HG03196 (cell line): ENCODE measurements at regions not wholly inside any gene's neighbourhood (a gene's known extent, or its start where the extent isn't known, plus 50 kb on each side); places are given as distances from the start of the nearest gene placed in this dataset.

Experiments
- ATAC-seq: cut with Tn5 transposase; IDR thresholded peaks from one replicate; pipeline ENCODE4 v1.9.1; 2021; ENCODE audit not compliant: unreplicated experiment

DNA sequence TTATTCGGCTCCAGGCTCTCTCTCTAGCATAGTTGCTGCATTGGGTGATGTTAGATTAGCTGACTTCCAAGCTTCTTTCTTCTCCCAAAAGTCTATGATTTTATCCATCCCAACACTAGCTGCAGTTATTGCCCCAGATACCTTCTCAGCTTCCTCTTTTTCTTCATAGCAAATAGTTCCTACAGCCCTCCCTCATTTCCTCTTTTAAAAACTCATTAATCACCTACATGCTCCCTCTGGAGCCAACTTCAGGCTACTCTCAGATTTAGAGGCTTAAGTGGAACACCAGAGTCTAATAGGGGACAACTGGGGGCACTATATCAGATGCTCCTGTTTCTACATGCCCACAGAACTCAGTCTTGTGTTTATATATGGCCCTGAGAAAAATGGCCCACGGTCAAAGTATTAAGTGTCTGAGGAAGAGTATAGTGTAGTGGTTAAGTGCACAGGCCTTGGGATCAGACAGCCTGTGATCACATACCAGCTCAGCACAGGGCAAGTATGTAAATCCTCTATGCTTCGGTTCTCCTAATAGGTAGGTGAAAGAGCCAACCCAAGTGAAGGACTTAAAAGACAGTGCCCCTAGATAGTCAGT, 241.9 kb upstream of the SLC14A2 start:
- ATAC-seq, result no peak

DNA sequence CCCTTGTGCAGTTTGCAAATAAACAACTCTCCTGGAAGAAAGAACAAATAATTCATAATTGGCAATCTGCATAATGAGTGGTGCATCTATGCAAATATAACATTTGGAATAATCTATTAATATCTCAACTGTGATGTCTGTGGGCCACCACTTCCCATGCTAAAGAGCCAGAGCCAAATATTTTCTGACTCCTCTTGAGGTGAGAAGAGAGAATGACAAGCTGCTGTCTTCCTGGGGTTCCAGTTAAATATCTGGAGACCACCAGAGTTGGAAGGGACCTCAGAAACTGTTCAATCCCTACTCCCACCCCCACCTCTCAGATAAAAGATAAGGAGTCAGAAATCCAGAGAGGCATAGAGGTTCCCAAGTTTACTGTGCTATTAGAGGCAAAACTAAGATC, 241.0 kb upstream of the SLC14A2 start:
- ATAC-seq, result no peak

DNA sequence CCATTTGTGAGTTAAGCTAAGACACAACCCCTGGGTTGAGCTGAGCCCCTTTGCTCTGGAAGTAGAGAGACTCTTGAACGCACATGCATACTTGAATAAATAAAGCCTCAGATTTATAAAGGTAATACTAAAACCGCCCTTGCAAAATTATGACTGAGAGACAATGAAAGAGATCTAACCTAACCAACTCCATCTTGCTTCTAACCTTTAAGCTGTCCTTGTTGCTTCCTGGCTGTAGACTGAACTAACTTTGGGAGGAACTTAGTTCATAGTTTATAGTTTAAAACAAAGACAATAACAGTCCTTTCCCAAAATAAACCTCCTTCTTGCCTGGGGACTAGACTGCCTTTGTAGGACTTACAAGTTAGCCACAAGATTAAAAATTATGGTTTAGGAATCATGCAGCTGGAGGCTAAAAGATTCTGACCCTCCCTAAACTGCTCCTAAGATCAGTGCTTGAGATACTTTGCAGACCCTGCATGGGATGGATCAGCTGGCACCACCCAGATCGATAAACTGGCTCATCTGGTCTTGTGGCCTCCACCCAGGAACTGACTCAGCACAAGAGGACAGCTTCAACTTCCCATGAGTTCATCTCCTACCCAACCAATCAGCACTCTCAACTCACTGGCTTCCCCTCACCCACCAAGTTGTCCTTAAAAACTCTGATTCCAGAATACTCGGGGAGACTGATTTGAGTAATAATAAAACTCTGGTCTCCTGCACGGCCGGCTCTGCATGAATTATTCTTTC, 240.2 kb upstream of the SLC14A2 start:
- no peak for ATAC-seq

DNA sequence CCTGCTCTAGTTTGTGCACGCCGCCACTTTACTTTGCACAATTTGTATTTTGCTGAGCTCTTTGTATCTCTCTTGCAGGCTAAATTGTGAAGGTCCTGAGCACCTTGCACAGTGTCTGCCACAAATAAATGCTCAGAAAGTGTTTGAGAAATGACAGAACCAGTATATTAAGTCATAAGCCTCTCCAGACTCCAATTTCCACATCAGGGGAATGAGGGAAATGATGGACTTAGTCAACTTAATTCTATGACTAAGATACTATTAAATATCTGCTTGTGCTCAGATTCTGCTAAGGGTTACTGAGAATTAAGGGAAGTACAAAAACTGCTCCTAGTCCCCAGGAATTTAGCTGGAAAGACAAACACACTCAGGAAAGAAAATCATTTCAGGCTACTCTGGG, 239.1 kb upstream of the SLC14A2 start:
- ATAC-seq, result no peak

DNA sequence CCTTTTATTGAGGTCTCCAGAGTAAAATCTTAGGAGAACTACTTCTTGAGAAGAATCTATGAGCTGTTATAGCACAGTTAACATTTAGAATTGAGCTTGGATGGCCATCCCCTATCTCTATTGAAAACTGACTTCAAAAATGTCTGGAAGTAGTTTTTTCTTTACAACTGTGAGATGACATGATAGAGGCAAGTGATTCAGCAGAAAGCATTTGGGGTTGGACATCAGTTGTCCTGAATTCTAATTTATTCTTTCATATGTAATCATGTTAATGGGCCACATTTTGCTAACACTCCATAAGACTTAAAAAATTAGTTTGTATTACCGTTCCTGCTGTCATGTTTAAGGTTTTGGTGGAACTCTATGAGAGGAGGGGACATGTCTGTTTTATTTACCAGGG, 237.0 kb upstream of the SLC14A2 start:
- no peak for ATAC-seq

DNA sequence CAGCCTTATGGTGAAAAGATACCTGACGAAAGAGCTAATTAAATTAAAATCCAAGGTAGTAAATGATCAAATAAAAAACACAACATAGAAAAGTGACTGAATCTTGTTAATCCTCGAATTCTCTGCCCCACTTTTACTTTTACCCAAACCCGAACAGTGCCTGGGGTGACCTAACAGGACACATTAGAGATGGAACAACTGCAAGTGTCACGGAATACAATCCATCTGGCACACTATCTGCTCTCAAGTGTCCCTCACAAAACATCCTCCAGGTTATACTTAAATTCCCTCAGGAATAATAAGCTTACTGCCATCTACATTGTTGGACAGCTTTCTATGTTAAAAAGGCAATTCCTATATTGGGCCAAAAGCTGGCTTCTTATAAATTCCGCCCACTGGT, 236.3 kb upstream of the SLC14A2 start:
- ATAC-seq, result no peak

DNA sequence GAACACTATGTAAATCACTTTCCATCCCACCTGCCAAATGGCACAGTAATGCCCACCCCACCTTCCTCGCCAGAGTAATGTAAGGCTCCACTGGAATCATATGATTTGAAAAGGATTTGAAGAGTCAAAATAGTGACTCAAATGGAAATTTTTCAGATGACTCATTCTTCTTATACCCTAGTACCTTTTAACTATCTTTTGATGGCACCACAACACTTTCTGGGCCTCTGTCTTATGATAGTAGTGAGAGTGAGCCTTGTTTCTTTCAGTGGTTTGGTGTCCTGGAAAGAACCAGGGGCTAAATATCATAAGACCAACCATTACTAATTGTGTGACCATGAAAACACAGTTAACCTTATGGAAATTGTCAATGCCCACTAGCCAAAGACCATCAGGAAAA, 235.4 kb upstream of the SLC14A2 start:
- no peak for ATAC-seq

DNA sequence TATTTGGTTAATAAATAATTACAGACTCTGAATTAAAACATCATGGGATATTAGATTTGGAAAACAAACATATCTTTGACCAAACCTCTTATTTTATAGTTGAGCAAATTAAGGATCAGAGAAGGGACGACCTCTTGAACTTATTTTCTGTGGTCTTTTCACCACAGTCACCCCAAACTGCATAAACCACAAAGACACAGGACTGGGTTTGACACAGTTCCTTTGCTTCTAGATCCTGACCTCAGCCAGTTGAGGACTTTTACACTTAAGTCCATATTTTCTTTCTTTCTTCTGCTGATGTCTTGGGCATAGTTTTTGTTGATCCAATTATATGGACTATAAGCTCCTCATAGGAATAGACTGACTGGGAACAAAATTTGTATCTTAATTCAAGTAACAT, 234.0 kb upstream of the SLC14A2 start:
- no peak for ATAC-seq

DNA sequence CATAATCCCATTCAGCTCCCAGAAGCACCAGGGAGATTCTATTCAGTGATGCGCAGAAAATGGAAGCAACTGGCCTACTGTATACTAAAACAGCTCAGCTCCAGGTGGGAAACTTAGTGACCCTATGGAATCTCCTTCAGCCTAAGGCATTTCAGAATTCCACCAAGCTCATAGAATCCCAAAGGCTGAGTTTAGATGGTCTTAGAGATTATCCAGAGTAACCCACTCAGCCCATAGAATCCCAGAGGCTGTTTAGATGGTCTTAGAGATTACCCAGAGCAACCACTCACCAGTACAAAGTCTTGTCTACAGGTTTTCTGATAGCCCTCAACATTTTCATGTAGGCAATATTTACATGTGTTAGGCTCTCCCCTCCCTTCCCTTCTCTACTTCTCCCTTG, 232.0 kb upstream of the SLC14A2 start:
- ATAC-seq, result no peak

DNA sequence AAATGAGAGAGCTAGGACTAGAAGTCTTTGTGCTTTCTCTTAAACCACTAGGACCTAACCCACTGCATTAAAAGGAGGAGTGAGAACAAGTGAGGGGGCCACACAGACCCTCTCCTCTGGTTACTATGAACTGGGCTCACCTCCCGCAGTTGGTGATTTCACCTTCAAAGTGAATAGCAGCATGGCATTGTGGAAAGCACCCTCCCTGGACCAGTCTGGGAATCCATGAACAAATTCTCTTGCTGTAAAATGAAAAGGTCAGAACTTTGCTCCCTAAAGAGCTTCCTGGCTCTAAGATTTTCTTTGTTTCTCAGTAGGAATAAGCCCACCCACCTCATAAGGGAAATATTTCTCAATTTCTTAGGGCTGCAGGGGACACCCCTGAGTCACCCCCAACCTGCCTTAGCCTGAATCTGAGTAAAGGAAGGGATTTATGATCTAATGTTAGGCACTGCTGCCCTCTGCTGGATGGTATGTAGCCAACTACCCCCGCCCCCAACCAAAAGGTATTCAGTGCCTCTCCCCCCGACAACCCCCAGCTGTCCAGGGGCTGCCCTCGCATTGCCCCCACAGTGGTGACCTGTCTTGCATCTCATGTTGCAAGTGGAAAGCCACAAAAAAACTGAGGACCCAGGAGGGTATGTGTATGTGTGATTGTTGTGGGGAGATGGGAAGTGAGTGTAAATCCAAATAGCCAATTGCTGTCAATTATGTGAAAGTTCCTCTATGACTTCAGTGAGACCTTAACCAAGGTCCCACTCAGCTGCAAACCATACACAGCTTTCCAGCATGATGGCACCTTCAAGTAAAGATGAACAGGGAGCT, 230.9 kb upstream of the SLC14A2 start:
- no peak for ATAC-seq

DNA sequence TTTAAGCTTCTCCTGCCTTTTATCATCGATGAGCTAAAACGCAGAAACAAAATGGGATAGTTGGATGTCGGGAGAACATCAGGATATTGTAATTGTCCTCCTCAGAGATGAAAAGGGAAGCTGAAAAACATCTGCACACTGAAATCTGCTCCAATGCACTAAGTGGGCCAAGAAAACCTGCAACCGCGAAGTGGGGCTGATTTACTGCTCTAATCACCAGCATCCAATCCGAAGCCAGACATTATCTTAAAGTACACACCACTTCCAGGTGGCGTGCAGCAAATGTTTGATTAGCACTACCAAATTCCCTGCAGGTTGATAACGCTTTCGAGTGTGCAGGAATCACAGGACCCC, 230.3 kb upstream of the SLC14A2 start:
- no peak for ATAC-seq

DNA sequence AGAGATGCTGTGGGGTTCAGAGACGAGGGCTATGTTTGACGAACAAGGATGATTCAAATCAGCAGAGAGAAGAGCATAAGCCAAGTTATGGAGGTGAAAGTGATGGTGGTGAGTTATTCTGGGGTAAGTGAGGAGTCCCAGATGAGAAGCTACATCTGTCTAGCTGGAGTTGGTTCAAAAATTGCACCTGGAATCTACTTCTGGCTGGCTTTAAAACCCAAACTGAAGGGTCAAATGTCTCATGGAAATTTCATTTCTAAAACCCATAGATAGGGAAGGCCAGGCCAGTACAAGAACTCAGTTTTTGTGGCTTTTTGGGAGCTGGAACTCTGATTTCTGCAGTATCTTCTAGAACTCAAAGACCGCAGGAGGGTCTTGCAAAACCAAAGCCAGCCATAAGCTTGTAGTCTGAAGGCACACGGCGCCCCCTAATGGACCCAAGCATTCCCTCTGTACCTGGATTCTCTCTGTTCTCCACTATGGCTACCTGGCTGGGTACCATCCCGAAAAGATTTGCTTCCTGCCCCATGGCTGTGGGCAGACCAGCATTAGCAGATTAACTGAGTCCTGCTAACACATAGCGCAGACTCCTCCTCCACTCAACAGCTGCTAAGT, 229.1 kb upstream of the SLC14A2 start:
- no peak for ATAC-seq

DNA sequence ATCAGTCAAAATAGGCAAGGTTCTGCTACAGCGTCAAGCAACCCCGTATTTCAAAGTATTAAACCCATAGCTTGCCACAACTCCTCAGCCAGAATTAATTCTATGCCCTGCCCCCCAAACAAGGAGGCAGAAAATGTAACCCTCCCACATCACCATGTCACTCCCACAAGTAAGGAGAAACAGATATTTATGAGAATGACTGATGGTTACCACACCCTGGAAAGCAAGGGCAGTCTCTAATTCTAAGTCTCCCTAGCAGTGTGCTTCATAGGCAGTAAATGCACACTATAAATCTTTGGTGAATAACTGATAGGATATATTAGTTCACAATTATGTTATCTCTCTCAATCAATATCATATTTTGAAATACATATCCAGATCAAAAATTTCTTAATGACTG, 228.0 kb upstream of the SLC14A2 start:
- no peak for ATAC-seq

DNA sequence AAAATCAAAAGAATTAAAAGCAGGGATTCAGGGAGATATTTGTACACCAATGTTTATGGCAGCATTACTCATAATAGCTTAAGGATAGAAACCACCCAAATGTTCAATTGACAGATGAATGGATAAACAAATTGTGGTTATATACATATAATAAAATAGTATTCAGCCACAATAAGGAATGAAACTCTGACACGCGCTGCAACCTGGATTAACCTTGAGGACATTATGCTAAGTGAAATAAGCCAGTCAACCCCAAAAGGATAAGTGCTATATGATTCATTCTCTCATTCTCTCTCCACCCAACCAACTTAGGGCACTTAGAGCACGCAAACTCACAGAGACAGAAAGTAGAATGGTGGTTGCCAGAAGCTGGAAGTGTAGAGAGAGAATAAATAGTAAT, 216.8 kb upstream of the SLC14A2 start:
- no peak for ATAC-seq

DNA sequence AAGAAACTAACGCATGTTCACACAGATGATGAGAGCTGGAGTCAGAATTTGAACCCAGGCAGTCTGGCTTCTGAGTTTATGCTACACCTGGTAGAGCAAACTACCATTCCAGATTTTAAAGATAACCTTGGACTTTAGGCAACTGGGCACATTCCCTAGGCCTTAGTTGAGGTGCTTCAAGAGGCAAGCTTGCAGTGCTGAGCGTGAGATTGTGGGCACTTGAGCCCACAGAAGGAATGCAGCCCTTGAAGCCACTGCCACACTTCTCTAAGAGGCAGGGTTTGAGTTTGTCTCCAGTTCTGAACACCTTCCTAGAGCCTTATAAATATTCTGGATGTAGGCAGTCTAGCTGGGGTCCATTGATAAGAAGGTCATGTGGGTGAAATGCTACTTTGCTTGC, 216.1 kb upstream of the SLC14A2 start:
- ATAC-seq, result no peak

DNA sequence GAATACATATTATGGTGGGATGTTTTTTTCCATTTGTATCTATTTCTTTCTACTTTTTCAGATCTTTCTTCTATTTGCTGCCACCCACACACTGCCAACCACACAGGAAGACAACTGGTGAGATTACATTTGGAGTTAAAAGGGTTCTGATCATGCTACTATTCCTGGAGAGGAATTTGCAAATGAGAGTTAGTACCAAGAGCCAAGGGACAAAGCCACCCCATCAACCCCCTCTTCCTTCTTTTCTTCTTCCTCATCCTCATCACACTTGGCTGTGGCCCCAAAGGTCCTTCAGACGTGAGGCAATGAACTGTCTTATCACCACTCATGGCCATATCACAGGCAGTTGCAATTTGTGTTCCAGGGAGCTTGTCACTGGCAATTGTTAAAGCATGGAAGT, 215.6 kb upstream of the SLC14A2 start:
- ATAC-seq, result no peak

DNA sequence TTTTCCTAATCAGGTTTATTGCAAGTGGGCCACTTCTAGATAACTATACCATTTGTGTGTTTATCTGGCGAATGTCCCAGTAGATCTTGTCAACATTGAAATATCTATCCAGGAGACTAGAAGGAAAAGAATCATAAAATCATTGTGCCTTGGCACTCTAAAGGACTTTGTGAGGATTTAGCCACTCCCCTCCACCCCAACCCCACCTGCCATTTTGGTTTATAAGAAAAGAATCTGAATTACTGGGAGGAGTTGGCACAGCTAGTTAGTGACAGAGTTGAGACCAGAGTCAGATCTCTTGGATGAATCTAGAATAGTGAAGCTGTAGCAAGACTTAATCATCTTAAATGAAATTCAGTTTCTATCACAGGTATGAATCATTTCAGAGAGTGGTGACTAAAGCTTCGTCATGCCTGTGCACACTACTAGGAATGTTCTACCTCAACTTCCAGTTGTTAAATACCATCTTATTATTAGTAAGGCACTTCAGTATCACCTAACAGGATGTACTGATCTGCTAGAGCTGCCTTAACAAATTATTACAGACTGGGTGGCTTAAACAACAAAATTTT, 212.7 kb upstream of the SLC14A2 start:
- ATAC-seq, result no peak

DNA sequence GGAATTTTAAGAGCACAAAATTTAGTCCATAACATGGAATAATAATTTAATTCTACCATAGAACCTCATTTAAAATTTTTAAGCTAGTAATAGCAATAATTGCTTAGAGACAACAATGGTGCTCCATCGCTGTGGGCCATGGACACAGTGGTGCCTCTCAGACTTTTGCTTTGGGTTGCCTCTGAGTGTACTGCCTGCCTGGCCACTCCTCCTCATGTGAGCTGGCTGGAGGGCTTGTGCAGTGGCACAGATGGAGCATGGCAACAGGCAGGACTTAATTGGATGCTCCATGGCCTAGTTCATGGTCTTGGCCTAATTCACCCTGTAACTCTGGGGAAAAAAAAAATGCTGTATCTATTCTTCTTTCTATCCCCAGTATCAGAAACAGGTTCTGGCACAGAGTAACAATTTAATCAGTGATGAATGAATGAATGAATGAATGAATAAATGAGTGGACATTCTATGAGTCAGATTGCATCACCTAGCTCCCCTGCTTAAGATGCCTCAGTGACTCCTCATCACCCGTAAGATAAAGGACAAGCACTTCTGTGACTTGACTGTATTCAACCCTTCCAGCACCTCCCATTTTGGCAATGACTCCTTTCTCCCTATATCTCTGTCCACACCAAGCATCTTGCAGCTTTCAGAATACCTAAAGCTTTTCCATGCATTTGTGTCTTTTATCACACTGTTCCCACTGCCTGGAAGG, 211.8 kb upstream of the SLC14A2 start:
- ATAC-seq, result no peak

DNA sequence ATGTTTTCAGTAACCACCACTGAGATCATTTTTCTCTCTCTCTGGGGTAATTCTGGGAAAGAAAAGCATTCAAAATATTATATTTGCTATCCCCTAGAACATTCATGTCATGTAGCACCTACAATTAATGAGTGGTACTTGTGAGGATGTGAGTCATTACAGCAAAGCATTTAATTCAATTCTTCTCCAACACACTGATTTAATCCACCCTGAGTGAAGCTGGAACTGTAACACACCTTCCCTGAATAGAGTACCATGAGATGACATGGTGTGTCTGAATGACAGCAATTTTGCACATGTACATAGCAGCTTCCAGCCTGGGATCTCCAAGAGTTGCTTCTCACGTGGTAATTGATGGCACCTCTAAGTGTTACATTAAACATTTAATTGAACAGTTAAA, 207.1 kb upstream of the SLC14A2 start:
- no peak for ATAC-seq

DNA sequence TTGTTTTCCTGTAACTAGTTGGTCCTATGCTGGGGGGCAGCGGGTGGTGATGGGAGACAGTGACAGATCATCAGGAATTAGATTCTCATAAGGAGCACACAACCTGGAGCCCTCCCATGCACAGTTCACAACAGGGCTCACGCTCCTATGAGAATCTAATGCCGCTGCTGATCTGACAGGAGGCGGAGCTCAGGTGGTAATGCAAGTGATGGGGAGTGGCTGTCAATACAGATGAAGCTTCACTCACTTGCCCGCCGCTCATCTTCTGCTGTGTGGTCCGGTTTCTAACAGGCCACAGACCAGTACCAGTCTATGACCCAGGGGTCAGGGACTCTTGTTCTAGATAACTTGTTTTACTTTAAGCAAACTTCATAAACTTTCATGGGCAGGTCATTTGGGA, 205.3 kb upstream of the SLC14A2 start:
- no peak for ATAC-seq

DNA sequence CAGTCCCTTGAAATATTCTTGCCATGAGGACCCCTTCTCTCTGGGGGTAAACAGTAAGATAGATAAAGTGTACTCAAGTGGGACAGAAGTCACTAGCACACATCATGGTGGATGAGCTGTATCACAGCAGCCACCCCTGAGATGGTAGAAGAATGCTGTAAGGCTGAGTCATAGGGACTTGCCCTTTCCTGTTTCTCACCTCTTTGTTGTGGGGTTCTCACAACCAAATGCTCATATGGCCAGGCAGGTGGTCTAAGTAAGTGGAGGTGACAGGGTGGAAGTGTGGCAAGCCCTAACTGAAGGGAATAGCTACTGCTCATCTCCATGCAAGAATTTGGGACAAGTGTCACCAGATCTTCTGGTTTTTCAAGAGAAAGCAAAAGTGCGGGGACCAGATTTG, 202.7 kb upstream of the SLC14A2 start:
- no peak for ATAC-seq
